Calu3 (cell line): ENCODE measurements at regions not wholly inside any gene's neighbourhood (a gene's known extent, or its start where the extent isn't known, plus 50 kb on each side); places are given as distances from the start of the nearest gene placed in this dataset.

Experiments
- BruUV-seq: library from RNA; stranded (reverse); fragments of 400-500 nt; replicated peaks from 2 replicates; lab custom pipeline; 2021; lab: Mats Ljungman, UMichigan
- CTCF ChIA-PET: fragments of 300-600 bp; sonication (Branson Sonifier 250); formaldehyde crosslinking; loops from one replicate; lab custom pipeline; 2022; ENCODE audit warnings: antibody characterized with exemption; lab: Charles Lee
- DNase-seq: peaks from one replicate; pipeline ENCODE4 v3.0.0; 2022
- H3K27ac Mint-ChIP-seq: one replicate; pipeline ENCODE4 v1.8.0; 2022; ENCODE audit warnings: mixed read lengths; ENCODE audit not compliant: unreplicated experiment
- H3K27me3 Mint-ChIP-seq: one replicate; pipeline ENCODE4 v1.8.0; 2022; ENCODE audit warnings: mixed read lengths; ENCODE audit not compliant: unreplicated experiment
- H3K36me3 Mint-ChIP-seq: one replicate; pipeline ENCODE4 v1.8.0; 2022; ENCODE audit warnings: mild to moderate bottlenecking, moderate library complexity, mixed read lengths; ENCODE audit not compliant: insufficient read depth, unreplicated experiment
- H3K4me1 Mint-ChIP-seq: one replicate; pipeline ENCODE4 v1.8.0; 2022; ENCODE audit warnings: mild to moderate bottlenecking, low read depth, mixed read lengths; ENCODE audit not compliant: unreplicated experiment
- H3K4me3 Mint-ChIP-seq: one replicate; pipeline ENCODE4 v1.8.0; 2022; ENCODE audit warnings: mild to moderate bottlenecking, low read depth, moderate library complexity, mixed read lengths; ENCODE audit not compliant: unreplicated experiment
- H3K9me3 Mint-ChIP-seq: one replicate; pipeline ENCODE4 v1.8.0; 2022; ENCODE audit warnings: low read depth, mixed read lengths; ENCODE audit not compliant: unreplicated experiment
- intact Hi-C: fragments of 100-400 bp; cut with micrococcal nuclease; formaldehyde crosslinking; loops from one replicate; pipeline ENCODE4 v1.10.0; 2022; ENCODE audit not compliant: unreplicated experiment
- TF ChIP-seq, protein P1 (sequence below): fragments of 200-600 bp; IDR thresholded peaks from one replicate; pipeline ENCODE4 v1.8.0; 2022; ENCODE audit warnings: antibody characterized with exemption; ENCODE audit not compliant: unreplicated experiment

GRCh38 chr11:106271686-106272085 lies 194.2 kb downstream of the AASDHPPT start:
- Mint-ChIP-seq H3K9me3 (peaks cover 4% of the 10 kb centered on the region), H3K27ac (no peak overlapping the region), H3K27me3 (no peaks in the 10 kb centered on the region), H3K4me1 (no peaks in the 10 kb centered on the region), H3K4me3 (no peak overlapping the region), H3K36me3 (no peaks in the 10 kb centered on the region)
- no TSS peak for BruUV-seq
- TF ChIP-seq, protein P1, sequence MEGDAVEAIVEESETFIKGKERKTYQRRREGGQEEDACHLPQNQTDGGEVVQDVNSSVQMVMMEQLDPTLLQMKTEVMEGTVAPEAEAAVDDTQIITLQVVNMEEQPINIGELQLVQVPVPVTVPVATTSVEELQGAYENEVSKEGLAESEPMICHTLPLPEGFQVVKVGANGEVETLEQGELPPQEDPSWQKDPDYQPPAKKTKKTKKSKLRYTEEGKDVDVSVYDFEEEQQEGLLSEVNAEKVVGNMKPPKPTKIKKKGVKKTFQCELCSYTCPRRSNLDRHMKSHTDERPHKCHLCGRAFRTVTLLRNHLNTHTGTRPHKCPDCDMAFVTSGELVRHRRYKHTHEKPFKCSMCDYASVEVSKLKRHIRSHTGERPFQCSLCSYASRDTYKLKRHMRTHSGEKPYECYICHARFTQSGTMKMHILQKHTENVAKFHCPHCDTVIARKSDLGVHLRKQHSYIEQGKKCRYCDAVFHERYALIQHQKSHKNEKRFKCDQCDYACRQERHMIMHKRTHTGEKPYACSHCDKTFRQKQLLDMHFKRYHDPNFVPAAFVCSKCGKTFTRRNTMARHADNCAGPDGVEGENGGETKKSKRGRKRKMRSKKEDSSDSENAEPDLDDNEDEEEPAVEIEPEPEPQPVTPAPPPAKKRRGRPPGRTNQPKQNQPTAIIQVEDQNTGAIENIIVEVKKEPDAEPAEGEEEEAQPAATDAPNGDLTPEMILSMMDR: no peak
- intact Hi-C loops: no loop called here
- no peak for DNase-seq
- CTCF ChIA-PET: no interaction called here

- CTCF ChIA-PET: interaction anchor here (0.7 kb wide), 1 partner anchor 649 kb away, joined by 5 read pairs; no protein-coding TSS in a partner anchor
- Mint-ChIP-seq H3K9me3 (peaks cover 7% of the 10 kb centered on the region), H3K27ac (no peak overlapping the region), H3K27me3 (no peaks in the 10 kb centered on the region), H3K4me1 (no peaks in the 10 kb centered on the region), H3K36me3 (no peaks in the 10 kb centered on the region), H3K4me3 (no peak overlapping the region)
- no peak for DNase-seq
- intact Hi-C loops: no loop called here
- BruUV-seq: no TSS peak
- TF ChIP-seq, protein P1: no peak
These were observed 197.7 kb downstream of the AASDHPPT start for GRCh38 chr11:106275151-106275550.

GRCh38 chr11:106276126-106276525 lies 198.7 kb downstream of the AASDHPPT start:
- BruUV-seq: no TSS peak
- Mint-ChIP-seq H3K36me3 (no peaks in the 10 kb centered on the region), H3K4me3 (no peak overlapping the region), H3K27ac (no peak overlapping the region), H3K9me3 (peaks cover 7% of the 10 kb centered on the region), H3K27me3 (no peaks in the 10 kb centered on the region), H3K4me1 (no peaks in the 10 kb centered on the region)
- intact Hi-C loops: no loop called here
- DNase-seq: no peak
- CTCF ChIA-PET: no interaction called here
- TF ChIP-seq, protein P1: no peak

DNA sequence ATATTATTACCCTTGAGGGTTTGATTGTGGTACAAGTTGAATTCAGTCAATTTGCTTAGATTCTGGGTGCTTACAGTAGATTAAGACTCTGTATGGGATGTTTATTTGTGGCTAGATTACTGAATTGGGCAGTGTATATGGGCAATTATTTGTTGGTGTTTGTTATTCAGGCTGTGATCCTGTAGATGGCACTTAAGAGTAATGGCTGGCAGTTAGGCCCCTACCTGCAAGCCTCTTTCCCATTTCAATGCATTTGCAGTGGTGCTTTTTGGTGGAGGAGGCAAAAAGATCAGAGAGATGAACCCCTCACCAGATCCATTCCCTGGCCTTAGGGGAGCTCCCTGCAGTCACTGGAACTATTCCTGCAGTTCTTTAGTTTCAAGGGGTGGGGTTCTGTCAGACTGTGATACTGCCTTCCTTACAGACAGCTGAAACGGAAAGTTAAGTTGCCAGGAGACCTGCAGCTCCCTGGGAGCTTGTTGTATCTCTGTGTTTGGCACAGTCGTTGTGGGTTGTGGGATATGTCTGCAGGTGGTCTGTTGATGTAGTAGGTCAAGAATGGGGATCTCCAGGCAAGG lies 199.5 kb downstream of the AASDHPPT start:
- Mint-ChIP-seq H3K4me3 (no peak overlapping the region), H3K4me1 (no peaks in the 10 kb centered on the region), H3K27ac (no peak overlapping the region), H3K27me3 (no peaks in the 10 kb centered on the region), H3K9me3 (peaks cover 7% of the 10 kb centered on the region), H3K36me3 (no peaks in the 10 kb centered on the region)
- intact Hi-C loops: no loop called here
- no TSS peak for BruUV-seq
- CTCF ChIA-PET: no interaction called here
- no peak for DNase-seq
- TF ChIP-seq, protein P1: no peak
